GM18499 (cell line): ENCODE measurements at regions not wholly inside any gene's neighbourhood (a gene's known extent, or its start where the extent isn't known, plus 50 kb on each side); places are given as distances from the start of the nearest gene placed in this dataset.
"Not testable (repeated sequence)": the region's sequence is repeated elsewhere in the genome, so short reads cannot be mapped to it uniquely, and the experiment has no call there.

ENCODE experiments used
- ATAC-seq: cut with Tn5 transposase; IDR thresholded peaks from one replicate; pipeline ENCODE4 v1.9.1; 2021; ENCODE audit warnings: moderate number of reproducible peaks; ENCODE audit not compliant: insufficient read depth, unreplicated experiment

- ATAC-seq = no peak
Observed at GRCh38 chr18:33830213-33830612, 252.2 kb downstream of the ASXL3 start.

GRCh38 chr18:33828949-33829348 lies 250.9 kb downstream of the ASXL3 start:
- no peak for ATAC-seq

GRCh38 chr18:33826151-33826550 lies 248.1 kb downstream of the ASXL3 start:
- no peak for ATAC-seq

GRCh38 chr18:33821503-33821902 lies 243.5 kb downstream of the ASXL3 start:
- ATAC-seq = no peak

- no peak for ATAC-seq
Observed at GRCh38 chr18:33820517-33821371, 242.7 kb downstream of the ASXL3 start.

- ATAC-seq = not testable (repeated sequence)
Observed at GRCh38 chr18:33819692-33820343, 241.8 kb downstream of the ASXL3 start.

GRCh38 chr18:33818145-33818544 lies 240.1 kb downstream of the ASXL3 start:
- ATAC-seq = no peak

GRCh38 chr18:33817096-33817495 lies 239.1 kb downstream of the ASXL3 start:
- ATAC-seq = no peak

- ATAC-seq = no peak
Observed at GRCh38 chr18:33814546-33814945, 236.5 kb downstream of the ASXL3 start.

- ATAC-seq = no peak
Observed at GRCh38 chr18:33812186-33812585, 234.2 kb downstream of the ASXL3 start.

GRCh38 chr18:33805592-33805991 lies 227.6 kb downstream of the ASXL3 start:
- ATAC-seq = no peak

GRCh38 chr18:33804258-33804657 lies 226.2 kb downstream of the ASXL3 start:
- no peak for ATAC-seq

GRCh38 chr18:33803636-33804035 lies 225.6 kb downstream of the ASXL3 start:
- ATAC-seq = no peak

GRCh38 chr18:33802955-33803354 lies 224.9 kb downstream of the ASXL3 start:
- no peak for ATAC-seq
